ENCODE measurements at regions not wholly inside any gene's neighbourhood (a gene's known extent, or its start where the extent isn't known, plus 50 kb on each side); places are given as distances from the start of the nearest gene placed in this dataset.

- no peak for TF ChIP-seq ZFX (IDR thresholded peaks at IDR 0.05; ENCODE audit: borderline replicate concordance)
- no peak for TF ChIP-seq CTCF (IDR thresholded peaks at IDR 0.05)
Measured at GRCh38 chrX:138349351-138349750, 362.2 kb downstream of the FGF13 start.

Data from 22Rv1 (cell line).